ENCODE measurements at regions not wholly inside any gene's neighbourhood (a gene's known extent, or its start where the extent isn't known, plus 50 kb on each side); places are given as distances from the start of the nearest gene placed in this dataset.
"Not testable (repeated sequence)": the region's sequence is repeated elsewhere in the genome, so short reads cannot be mapped to it uniquely, and the experiment has no call there.

DNA sequence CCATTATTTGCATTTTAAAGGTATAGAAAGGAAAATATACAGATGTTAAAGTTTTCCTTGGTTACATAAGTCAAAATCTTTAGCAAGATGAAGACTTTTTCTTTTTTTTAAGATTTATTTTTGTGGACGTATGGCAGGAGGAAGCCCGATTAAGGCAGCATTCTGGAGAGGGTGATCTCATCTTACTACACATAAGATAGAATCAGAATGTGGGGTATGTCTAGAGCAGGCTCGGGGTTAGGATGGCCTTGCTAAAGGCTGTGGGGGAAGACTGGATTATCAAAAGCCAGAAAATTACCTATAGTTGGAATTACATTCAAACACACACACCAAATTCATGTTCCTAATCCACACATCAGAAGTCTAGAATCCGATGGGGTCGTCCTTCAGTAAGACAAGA lies 79.6 kb upstream of the OTOGL start:
- no peak overlapping the region for H3K27ac ChIP-seq

DNA sequence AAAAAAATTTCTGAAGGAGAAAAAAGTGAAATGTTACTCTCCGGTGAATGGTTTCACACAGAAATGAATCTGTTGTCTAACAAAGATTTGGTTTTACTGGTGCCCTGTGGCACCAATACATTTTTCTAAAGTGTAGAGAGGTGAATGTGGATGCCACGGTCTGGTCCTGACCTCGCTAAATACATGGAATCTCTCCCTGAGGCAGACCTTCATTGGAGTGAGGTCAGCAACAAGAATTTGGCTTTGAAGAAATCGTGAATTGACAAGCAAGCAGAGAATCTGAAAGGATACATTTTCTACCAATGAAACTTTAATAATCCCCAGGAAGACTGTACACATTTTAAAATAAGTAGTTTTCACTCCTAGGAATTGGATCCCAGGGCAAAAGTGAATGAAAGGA lies 81.2 kb upstream of the OTOGL start:
- Histone ChIP-seq H3K36me3 (no peaks in the 10 kb centered on the region), H3K27ac (peak overlapping the region in 2 of 4 donors; percentile 46 to 58), H3K9me3 (no peaks in the 10 kb centered on the region), H3K27me3 (no peaks in the 10 kb centered on the region), H3K4me3 (no peak overlapping the region), H3K4me1 (no peaks in the 10 kb centered on the region)
- TF ChIP-seq, protein P1, sequence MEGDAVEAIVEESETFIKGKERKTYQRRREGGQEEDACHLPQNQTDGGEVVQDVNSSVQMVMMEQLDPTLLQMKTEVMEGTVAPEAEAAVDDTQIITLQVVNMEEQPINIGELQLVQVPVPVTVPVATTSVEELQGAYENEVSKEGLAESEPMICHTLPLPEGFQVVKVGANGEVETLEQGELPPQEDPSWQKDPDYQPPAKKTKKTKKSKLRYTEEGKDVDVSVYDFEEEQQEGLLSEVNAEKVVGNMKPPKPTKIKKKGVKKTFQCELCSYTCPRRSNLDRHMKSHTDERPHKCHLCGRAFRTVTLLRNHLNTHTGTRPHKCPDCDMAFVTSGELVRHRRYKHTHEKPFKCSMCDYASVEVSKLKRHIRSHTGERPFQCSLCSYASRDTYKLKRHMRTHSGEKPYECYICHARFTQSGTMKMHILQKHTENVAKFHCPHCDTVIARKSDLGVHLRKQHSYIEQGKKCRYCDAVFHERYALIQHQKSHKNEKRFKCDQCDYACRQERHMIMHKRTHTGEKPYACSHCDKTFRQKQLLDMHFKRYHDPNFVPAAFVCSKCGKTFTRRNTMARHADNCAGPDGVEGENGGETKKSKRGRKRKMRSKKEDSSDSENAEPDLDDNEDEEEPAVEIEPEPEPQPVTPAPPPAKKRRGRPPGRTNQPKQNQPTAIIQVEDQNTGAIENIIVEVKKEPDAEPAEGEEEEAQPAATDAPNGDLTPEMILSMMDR (IDR thresholded peaks at IDR 0.05), result no peak
- no peak for TF ChIP-seq POLR2A (IDR thresholded peaks at IDR 0.05)
- intact Hi-C loops (cut with DNase I), result no loop called here
- DNase-seq, result no peak
- 56 to 61% methylated on average over 4 of the region's 4 CpGs for WGBS, 2 donors

More for the DNA sequence above, 79.6 kb upstream of the OTOGL start:
- TF ChIP-seq POLR2A (IDR thresholded peaks at IDR 0.05), result no peak
- TF ChIP-seq, protein P1 (IDR thresholded peaks at IDR 0.05), result no peak
- no peaks in the 10 kb centered on the region for H3K27me3 ChIP-seq
- intact Hi-C loops (cut with DNase I), result no loop called here
- WGBS, 2 donors, result 75 to 80% methylated on average over 5 of the region's 5 CpGs
- no peak for DNase-seq
- no peaks in the 10 kb centered on the region for H3K4me1 ChIP-seq
- H3K9me3 ChIP-seq, result no peaks in the 10 kb centered on the region
- H3K4me3 ChIP-seq, result no peak overlapping the region
- no peaks in the 10 kb centered on the region for H3K36me3 ChIP-seq

DNA sequence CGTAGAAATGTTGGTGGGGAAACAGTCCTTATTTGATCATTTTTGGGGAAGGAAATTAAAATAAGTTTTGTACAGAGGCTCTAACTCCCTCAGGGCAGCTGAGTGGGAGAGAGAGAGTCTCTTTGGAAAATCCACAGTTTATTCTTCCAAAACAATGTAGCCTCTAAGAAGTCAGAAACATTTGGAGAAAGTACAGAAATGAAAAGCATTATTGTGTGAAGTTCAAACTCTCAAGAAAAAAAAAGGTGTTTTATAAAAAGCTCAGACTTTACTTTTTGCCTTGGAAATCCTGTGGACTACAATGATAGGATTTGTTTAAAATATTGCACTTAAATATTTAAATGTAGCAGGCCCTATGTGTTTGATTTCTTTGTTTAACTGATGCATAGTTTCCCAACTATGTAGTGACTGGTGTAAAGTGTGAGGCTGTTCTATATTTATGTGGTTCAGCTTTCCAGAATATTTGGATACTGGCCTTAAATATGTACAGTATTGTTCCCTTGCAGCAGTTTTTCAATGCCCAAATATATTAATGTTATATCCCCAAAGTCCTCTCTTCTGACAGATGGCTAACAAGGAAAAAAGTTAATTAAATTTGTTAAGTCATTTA lies 82.0 kb upstream of the OTOGL start:
- Histone ChIP-seq H3K4me1 (no peaks in the 10 kb centered on the region), H3K36me3 (no peaks in the 10 kb centered on the region), H3K27me3 (no peaks in the 10 kb centered on the region), H3K27ac (peak overlapping the region in 3 of 4 donors; percentile 46 to 60 (median 58)), H3K9me3 (no peaks in the 10 kb centered on the region), H3K4me3 (no peak overlapping the region)
- no peak for TF ChIP-seq POLR2A (IDR thresholded peaks at IDR 0.05)
- intact Hi-C loops (cut with DNase I), result no loop called here
- no peak for DNase-seq
- WGBS, 2 donors, result 20 to 47% methylated on average over 1 of the region's 1 CpG

DNA sequence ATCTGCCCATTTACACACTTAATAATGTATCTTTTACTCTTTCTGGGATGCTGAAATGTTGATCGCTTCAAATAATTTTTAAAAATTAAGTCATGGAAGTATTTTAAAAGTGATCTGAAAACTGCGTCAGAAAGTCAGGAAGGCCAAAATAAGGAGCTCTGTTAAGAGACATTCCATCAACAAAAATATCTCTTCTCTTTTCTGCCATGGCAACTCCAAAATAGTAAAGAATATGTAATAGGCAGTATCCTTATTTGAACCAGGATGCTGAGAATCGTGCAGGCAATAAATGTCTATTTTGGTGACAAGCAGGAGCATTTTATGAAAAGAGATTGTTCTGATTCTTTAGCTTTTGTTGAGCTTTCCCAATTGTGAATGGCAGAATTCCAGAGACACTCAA lies 81.8 kb upstream of the PPP1R12A start:
- intact Hi-C loops (cut with DNase I), result no loop called here
- H3K9me3 ChIP-seq, result no peaks in the 10 kb centered on the region
- TF ChIP-seq, protein P1 (IDR thresholded peaks at IDR 0.05), result no peak
- TF ChIP-seq POLR2A (IDR thresholded peaks at IDR 0.05), result no peak
- no peaks in the 10 kb centered on the region for H3K36me3 ChIP-seq
- H3K4me1 ChIP-seq, result no peaks in the 10 kb centered on the region
- peak overlapping the region in 2 of 4 donors; percentile 46 to 58 for H3K27ac ChIP-seq
- no peaks in the 10 kb centered on the region for H3K27me3 ChIP-seq
- DNase-seq, result no peak
- 59 to 62% methylated on average over 3 of the region's 3 CpGs for WGBS, 2 donors
- no peak overlapping the region for H3K4me3 ChIP-seq

DNA sequence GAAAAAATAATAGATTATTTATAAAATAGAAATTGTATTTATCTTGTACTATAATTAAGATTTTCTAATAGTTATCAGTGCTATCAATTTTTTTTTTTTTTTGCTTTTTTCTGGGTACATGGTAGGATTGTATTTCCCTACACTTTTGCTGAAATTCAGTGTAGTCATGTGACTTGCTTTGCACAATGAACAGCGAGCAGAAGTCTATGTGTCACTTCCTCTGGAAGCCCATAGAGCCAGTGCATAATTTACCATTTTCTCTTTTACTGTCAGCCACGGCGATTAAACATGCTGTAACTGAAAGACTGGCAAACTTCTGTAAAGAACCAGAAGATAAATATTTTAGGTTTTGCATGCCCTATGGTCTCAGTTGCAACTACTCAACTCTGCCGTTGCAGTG lies 80.8 kb upstream of the PPP1R12A start:
- 80 to 84% methylated on average over 4 of the region's 4 CpGs for WGBS, 2 donors

DNA sequence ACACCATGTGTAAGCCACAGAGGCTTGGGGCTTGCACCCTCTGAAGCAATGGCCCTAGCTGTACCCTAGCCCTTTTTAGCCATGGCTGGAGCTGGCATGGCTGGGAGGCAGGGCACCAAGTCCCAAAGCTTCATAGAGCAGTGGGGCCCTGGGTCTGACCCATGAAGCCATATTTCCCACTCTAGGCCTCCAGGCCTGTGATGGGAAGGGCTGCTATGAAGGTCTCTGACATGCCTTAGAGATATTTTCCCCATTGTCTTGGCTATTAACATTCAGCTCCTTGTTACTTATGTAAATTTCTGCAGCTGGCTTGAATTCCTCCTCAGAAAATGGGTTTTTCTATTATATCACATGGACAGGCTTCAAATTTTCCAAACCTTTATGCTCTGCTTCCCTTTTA lies 68.8 kb upstream of the PPP1R12A start:
- H3K27ac ChIP-seq; H3K4me3 ChIP-seq; H3K4me1 ChIP-seq; H3K27me3 ChIP-seq; intact Hi-C loops (cut with DNase I); DNase-seq; H3K36me3 ChIP-seq; H3K9me3 ChIP-seq: not testable (repeated sequence)

More for the DNA sequence above, 80.8 kb upstream of the PPP1R12A start:
- TF ChIP-seq POLR2A (IDR thresholded peaks at IDR 0.05), result no peak
- TF ChIP-seq, protein P1 (IDR thresholded peaks at IDR 0.05), result no peak
- H3K4me1 ChIP-seq, result no peaks in the 10 kb centered on the region
- no peaks in the 10 kb centered on the region for H3K27me3 ChIP-seq
- intact Hi-C loops (cut with DNase I), result no loop called here
- no peak overlapping the region for H3K4me3 ChIP-seq
- no peaks in the 10 kb centered on the region for H3K36me3 ChIP-seq
- no peaks in the 10 kb centered on the region for H3K9me3 ChIP-seq
- no peak for DNase-seq
- H3K27ac ChIP-seq, result no peak overlapping the region
